Loucy (cell line): ENCODE measurements at regions not wholly inside any gene's neighbourhood (a gene's known extent, or its start where the extent isn't known, plus 50 kb on each side); places are given as distances from the start of the nearest gene placed in this dataset.

Experiments
- H2AFZ ChIP-seq: fragments of 200-600 bp; sonication (generic); 2 replicates; pipeline ENCODE4 v1.6.0; 2016; ENCODE audit warnings: antibody characterized with exemption, mild to moderate bottlenecking, low read length, moderate library complexity
- H3F3A ChIP-seq: fragments of 200-600 bp; 2 replicates; pipeline ENCODE4 v1.6.0; 2016; ENCODE audit warnings: antibody characterized with exemption, low read depth, mild to moderate bottlenecking
- H3K27me3 ChIP-seq: fragments of 200-600 bp; sonication (generic); 2 replicates; pipeline ENCODE4 v1.6.1; 2014; ENCODE audit warnings: low read length, mild to moderate bottlenecking; ENCODE audit not compliant: insufficient read depth, poor library complexity, severe bottlenecking
- H3K36me3 ChIP-seq: fragments of 200-600 bp; sonication (generic); 2 replicates; pipeline ENCODE4 v1.6.1; 2016; ENCODE audit warnings: low read length; ENCODE audit not compliant: insufficient read depth
- H3K4me1 ChIP-seq: fragments of 200-600 bp; sonication (generic); 2 replicates; pipeline ENCODE4 v1.5.1; 2014; ENCODE audit warnings: low read length, mild to moderate bottlenecking; ENCODE audit not compliant: insufficient read depth, poor library complexity, severe bottlenecking
- H3K4me2 ChIP-seq: fragments of 200-600 bp; sonication (generic); 2 replicates; pipeline ENCODE4 v1.6.0; 2014; ENCODE audit warnings: antibody characterized with exemption, low read length, low read depth, mild to moderate bottlenecking; ENCODE audit not compliant: poor library complexity, severe bottlenecking
- H3K4me3 ChIP-seq: fragments of 200-600 bp; sonication (generic); 2 replicates; pipeline ENCODE4 v1.5.1; 2014; ENCODE audit warnings: low read length, mild to moderate bottlenecking, mixed read lengths; ENCODE audit not compliant: poor library complexity, severe bottlenecking
- H3K79me2 ChIP-seq: fragments of 200-600 bp; sonication (generic); 2 replicates; pipeline ENCODE4 v1.6.1; 2014; ENCODE audit warnings: low read length; ENCODE audit not compliant: insufficient read depth
- H3K9ac ChIP-seq: fragments of 200-600 bp; sonication (generic); 2 replicates; pipeline ENCODE4 v1.6.0; 2014; ENCODE audit warnings: mild to moderate bottlenecking, low read depth, low read length, moderate library complexity; ENCODE audit not compliant: poor library complexity, severe bottlenecking
- H3K9me2 ChIP-seq: fragments of 200-600 bp; sonication (generic); replicated peaks from 2 replicates; pipeline ENCODE4 v1.6.1; 2016; ENCODE audit warnings: low read depth, low read length, mixed read lengths
- H3K9me3 ChIP-seq: fragments of 200-600 bp; sonication (generic); 2 replicates; pipeline ENCODE4 v1.6.1; 2014; ENCODE audit warnings: mild to moderate bottlenecking, antibody characterized with exemption, low read length, low read depth; ENCODE audit not compliant: insufficient read depth
- H4K20me1 ChIP-seq: fragments of 200-600 bp; sonication (generic); 2 replicates; pipeline ENCODE4 v1.6.0; 2014; ENCODE audit warnings: antibody characterized with exemption, low read length, mild to moderate bottlenecking; ENCODE audit not compliant: insufficient read depth, poor library complexity, severe bottlenecking
- CTCF ChIP-seq: fragments of 200-600 bp; sonication (generic); conservative IDR thresholded peaks from 2 replicates; pipeline ENCODE4 v1.5.1; 2014; ENCODE audit warnings: mild to moderate bottlenecking, antibody characterized with exemption, low read length
- EZH2phosphoT487 ChIP-seq: fragments of 200-600 bp; IDR thresholded peaks from 2 replicates; pipeline ENCODE4 v1.6.1; 2018; ENCODE audit warnings: antibody characterized with exemption, mild to moderate bottlenecking, moderate library complexity, borderline replicate concordance

GRCh38 chr2:181120625-181121024 is 140.2 kb downstream of the UBE2E3 start:
- no peak for TF ChIP-seq CTCF
- TF ChIP-seq EZH2phosphoT487: no peak
- peaks cover 3% of the 10 kb centered on the region; the same call in 1 of the 2 replicates for H3F3A ChIP-seq

GRCh38 chr2:181121996-181122395 is 141.6 kb downstream of the UBE2E3 start:
- Histone ChIP-seq H3K4me2 (no peak overlapping the region), H3K36me3 (no peaks in the 10 kb centered on the region), H3K9ac (no peak overlapping the region), H2AFZ (0 out of 2 replicates have a peak overlapping the region, but pooled peaks have one; percentile 41), H3K9me2 (no peaks in the 10 kb centered on the region), H3K4me1 (peaks cover 64% of the 10 kb centered on the region), H4K20me1 (no peaks in the 10 kb centered on the region), H3K9me3 (no peaks in the 10 kb centered on the region), H3K79me2 (peaks cover 28% of the 10 kb centered on the region), H3K27me3 (no peaks in the 10 kb centered on the region), H3K4me3 (no peak overlapping the region), H3F3A (peaks cover 3% of the 10 kb centered on the region; the same call in 1 of the 2 replicates)
- TF ChIP-seq EZH2phosphoT487 (no peak), CTCF (no peak)

More at GRCh38 chr2:181120625-181121024, 140.2 kb downstream of the UBE2E3 start:
- Histone ChIP-seq H2AFZ (peak overlapping the region; percentile 69), H3K9me2 (no peaks in the 10 kb centered on the region), H3K79me2 (peaks cover 15% of the 10 kb centered on the region), H3K4me1 (peaks cover 51% of the 10 kb centered on the region), H3K36me3 (no peaks in the 10 kb centered on the region), H3K4me2 (peak overlapping the region; percentile 26), H3K27me3 (no peaks in the 10 kb centered on the region), H4K20me1 (no peaks in the 10 kb centered on the region), H3K9ac (no peak overlapping the region), H3K9me3 (no peaks in the 10 kb centered on the region), H3K4me3 (no peak overlapping the region)

GRCh38 chr2:181122601-181123000 is 142.2 kb downstream of the UBE2E3 start:
- Histone ChIP-seq H3K9me2 (no peaks in the 10 kb centered on the region), H3K4me2 (peak overlapping the region; percentile 11), H4K20me1 (no peaks in the 10 kb centered on the region), H3K4me3 (no peak overlapping the region), H3K36me3 (no peaks in the 10 kb centered on the region), H3K79me2 (peaks cover 34% of the 10 kb centered on the region), H3K9ac (no peak overlapping the region), H3K27me3 (no peaks in the 10 kb centered on the region), H3K4me1 (peaks cover 69% of the 10 kb centered on the region), H2AFZ (0 out of 2 replicates have a peak overlapping the region, but pooled peaks have one; percentile 26), H3F3A (peaks cover 3% of the 10 kb centered on the region; the same call in 1 of the 2 replicates), H3K9me3 (no peaks in the 10 kb centered on the region)
- TF ChIP-seq CTCF: no peak
- no peak for TF ChIP-seq EZH2phosphoT487
